Activated B cell treated with CpG ODN at 0.5 μM for 24 hours (primary cell): ENCODE measurements at regions not wholly inside any gene's neighbourhood (a gene's known extent, or its start where the extent isn't known, plus 50 kb on each side); places are given as distances from the start of the nearest gene placed in this dataset.
"Not testable (repeated sequence)": the region's sequence is repeated elsewhere in the genome, so short reads cannot be mapped to it uniquely, and the experiment has no call there.

Experiments used
- ATAC-seq: fragments of 200-7000 bp; cut with Tn5 transposase; one replicate; pipeline ENCODE4 v1.10.0; 2021; ENCODE audit warnings: low read depth, mild to moderate bottlenecking, moderate library complexity
- CTCF ChIA-PET: fragments of 350-600 bp; sonication (Branson Sonifier 250); formaldehyde crosslinking; loops from one replicate; lab custom pipeline; 2021; ENCODE audit warnings: antibody characterized with exemption; lab: Charles Lee
- POLR2A ChIA-PET: fragments of 350-600 bp; sonication (Branson Sonifier 250); formaldehyde crosslinking; loops from one replicate; lab custom pipeline; 2021; ENCODE audit warnings: antibody characterized with exemption; lab: Charles Lee
- DNase-seq: peaks from one replicate; pipeline ENCODE4 v3.0.0; 2022
- H3K27ac Mint-ChIP-seq: one replicate; pipeline ENCODE4 v1.8.0; 2020; ENCODE audit warnings: mixed read lengths
- H3K27me3 Mint-ChIP-seq: one replicate; pipeline ENCODE4 v1.8.0; 2021; ENCODE audit warnings: mixed read lengths
- H3K36me3 Mint-ChIP-seq: one replicate; pipeline ENCODE4 v1.8.0; 2021; ENCODE audit warnings: low read depth, mixed read lengths
- H3K4me1 Mint-ChIP-seq: one replicate; pipeline ENCODE4 v1.8.0; 2021; ENCODE audit warnings: mixed read lengths
- H3K4me3 Mint-ChIP-seq: one replicate; pipeline ENCODE4 v1.8.0; 2020; ENCODE audit warnings: mild to moderate bottlenecking, mixed read lengths
- H3K9me3 Mint-ChIP-seq: one replicate; pipeline ENCODE4 v1.8.0; 2020; ENCODE audit warnings: mixed read lengths
- CTCF ChIP-seq: fragments of 200-600 bp; IDR thresholded peaks from one replicate; pipeline ENCODE4 v1.8.0; 2022; ENCODE audit warnings: antibody characterized with exemption, mild to moderate bottlenecking
- intact Hi-C: fragments of 100-400 bp; cut with micrococcal nuclease; formaldehyde crosslinking; loops from one replicate; pipeline ENCODE4 v1.15.1; 2024

- no peak for DNase-seq
- Mint-ChIP-seq H3K27ac (no peak overlapping the region), H3K27me3 (peaks cover 5% of the 10 kb centered on the region), H3K36me3 (no peaks in the 10 kb centered on the region), H3K4me1 (no peaks in the 10 kb centered on the region), H3K4me3 (no peak overlapping the region), H3K9me3 (no peaks in the 10 kb centered on the region)
- intact Hi-C loops, result no loop called here
- ChIA-PET POLR2A (no interaction called here), CTCF (no interaction called here)
- TF ChIP-seq CTCF, result no peak
- no peak for ATAC-seq
Observed at GRCh38 chr3:73144828-73145227, 83.4 kb downstream of the EBLN2 start.

- H3K27me3 Mint-ChIP-seq, H3K27ac Mint-ChIP-seq, H3K4me3 Mint-ChIP-seq, DNase-seq, CTCF ChIA-PET, intact Hi-C loops, H3K4me1 Mint-ChIP-seq, POLR2A ChIA-PET, ATAC-seq, H3K36me3 Mint-ChIP-seq, H3K9me3 Mint-ChIP-seq: not testable (repeated sequence)
Observed at GRCh38 chr3:73147479-73147878, 86.0 kb downstream of the EBLN2 start.

- Mint-ChIP-seq H3K4me3 (no peak overlapping the region), H3K9me3 (no peaks in the 10 kb centered on the region), H3K36me3 (no peaks in the 10 kb centered on the region), H3K4me1 (no peaks in the 10 kb centered on the region), H3K27me3 (peaks cover 2% of the 10 kb centered on the region), H3K27ac (no peak overlapping the region)
- POLR2A ChIA-PET, result no interaction called here
- CTCF ChIA-PET, result no interaction called here
- no peak for TF ChIP-seq CTCF
- ATAC-seq, result no peak
- DNase-seq, result no peak
- intact Hi-C loops, result no loop called here
Observed at GRCh38 chr3:73148206-73148605, 86.7 kb downstream of the EBLN2 start.

- DNase-seq, result no peak
- TF ChIP-seq CTCF, result no peak
- Mint-ChIP-seq H3K4me1 (no peaks in the 10 kb centered on the region), H3K9me3 (no peaks in the 10 kb centered on the region), H3K36me3 (no peaks in the 10 kb centered on the region), H3K4me3 (no peak overlapping the region), H3K27ac (no peak overlapping the region), H3K27me3 (peaks cover 2% of the 10 kb centered on the region)
- no peak for ATAC-seq
- intact Hi-C loops, result no loop called here
- ChIA-PET CTCF (no interaction called here), POLR2A (no interaction called here)
Observed at GRCh38 chr3:73148682-73149081, 87.2 kb downstream of the EBLN2 start.

GRCh38 chr3:73150369-73151130 is 89.1 kb downstream of the EBLN2 start:
- Mint-ChIP-seq H3K9me3 (no peaks in the 10 kb centered on the region), H3K36me3 (no peaks in the 10 kb centered on the region), H3K4me3 (no peak overlapping the region), H3K27ac (no peak overlapping the region), H3K27me3 (peaks cover 2% of the 10 kb centered on the region), H3K4me1 (no peaks in the 10 kb centered on the region)
- DNase-seq (no peak), ATAC-seq (no peak)
- ChIA-PET POLR2A (no interaction called here), CTCF (no interaction called here)
- intact Hi-C loops, result no loop called here
- TF ChIP-seq CTCF, result no peak

GRCh38 chr3:73152571-73152970 is 91.1 kb downstream of the EBLN2 start:
- H3K27me3 Mint-ChIP-seq, ATAC-seq, CTCF ChIA-PET, DNase-seq, H3K4me3 Mint-ChIP-seq, H3K4me1 Mint-ChIP-seq, intact Hi-C loops, H3K27ac Mint-ChIP-seq, H3K36me3 Mint-ChIP-seq, POLR2A ChIA-PET, H3K9me3 Mint-ChIP-seq: not testable (repeated sequence)

GRCh38 chr3:73153057-73153456 is 91.6 kb downstream of the EBLN2 start:
- POLR2A ChIA-PET, H3K27me3 Mint-ChIP-seq, intact Hi-C loops, H3K4me3 Mint-ChIP-seq, H3K36me3 Mint-ChIP-seq, CTCF ChIA-PET, DNase-seq, H3K9me3 Mint-ChIP-seq, H3K4me1 Mint-ChIP-seq, H3K27ac Mint-ChIP-seq, ATAC-seq: not testable (repeated sequence)

- H3K36me3 Mint-ChIP-seq, intact Hi-C loops, ATAC-seq, CTCF ChIA-PET, H3K4me3 Mint-ChIP-seq, DNase-seq, POLR2A ChIA-PET, H3K9me3 Mint-ChIP-seq, H3K27ac Mint-ChIP-seq, H3K4me1 Mint-ChIP-seq, H3K27me3 Mint-ChIP-seq: not testable (repeated sequence)
Observed at GRCh38 chr3:73154261-73154660, 92.8 kb downstream of the EBLN2 start.

GRCh38 chr3:73155441-73155840 is 94.0 kb downstream of the EBLN2 start:
- DNase-seq, ATAC-seq, POLR2A ChIA-PET, intact Hi-C loops, H3K27ac Mint-ChIP-seq, H3K36me3 Mint-ChIP-seq, CTCF ChIA-PET, H3K9me3 Mint-ChIP-seq, H3K27me3 Mint-ChIP-seq, H3K4me1 Mint-ChIP-seq, H3K4me3 Mint-ChIP-seq: not testable (repeated sequence)
